Astrocyte (in vitro differentiated cells and primary cell): ENCODE measurements at regions not wholly inside any gene's neighbourhood (a gene's known extent, or its start where the extent isn't known, plus 50 kb on each side); places are given as distances from the start of the nearest gene placed in this dataset.

Experiments
- DNase-seq: peaks from one replicate; pipeline ENCODE4 v3.0.0-alpha.2; 2010; ENCODE audit warnings: low read depth
- FAIRE-seq: peaks from 2 replicates; lab custom pipeline; 2011; peaks lifted over from hg19 to GRCh38; lab: Jason Lieb, UNC
- H2AFZ ChIP-seq: 2 replicates; pipeline ENCODE4 v1.6.0; 2012; ENCODE audit warnings: low read depth, low read length, inconsistent platforms
- H3K27ac ChIP-seq: 2 replicates; pipeline ENCODE4 v1.5.1; 2011; ENCODE audit warnings: low read depth, low read length, inconsistent platforms
- H3K27me3 ChIP-seq: 2 replicates; pipeline ENCODE4 v1.6.0; 2011; ENCODE audit warnings: low read length, inconsistent platforms; ENCODE audit not compliant: insufficient read depth
- H3K36me3 ChIP-seq: 2 replicates; pipeline ENCODE4 v1.5.1; 2011; ENCODE audit warnings: low read length, inconsistent platforms; ENCODE audit not compliant: insufficient read depth
- H3K4me1 ChIP-seq: 2 replicates; pipeline ENCODE4 v1.5.1; 2011; ENCODE audit warnings: low read length, inconsistent platforms; ENCODE audit not compliant: insufficient read depth
- H3K4me2 ChIP-seq: 2 replicates; pipeline ENCODE4 v1.6.0; 2012; ENCODE audit warnings: low read length, inconsistent platforms
- H3K4me3 ChIP-seq: 2 replicates; pipeline ENCODE4 v1.5.1; 2011; ENCODE audit warnings: low read depth, mild to moderate bottlenecking, low read length, inconsistent platforms; ENCODE audit not compliant: insufficient read depth
- H3K79me2 ChIP-seq: 2 replicates; pipeline ENCODE4 v1.6.0; 2012; ENCODE audit warnings: mild to moderate bottlenecking, low read length, inconsistent platforms; ENCODE audit not compliant: insufficient read depth
- H3K9ac ChIP-seq: 2 replicates; pipeline ENCODE4 v1.6.0; 2012; ENCODE audit warnings: mild to moderate bottlenecking, low read length, inconsistent platforms
- H3K9me3 ChIP-seq: 2 replicates; pipeline ENCODE4 v1.5.1; 2012; ENCODE audit warnings: low read depth, mild to moderate bottlenecking, low read length, inconsistent platforms; ENCODE audit not compliant: insufficient read depth
- H4K20me1 ChIP-seq: 2 replicates; pipeline ENCODE4 v1.6.0; 2012; ENCODE audit warnings: low read length, inconsistent platforms; ENCODE audit not compliant: insufficient read depth
- H3K27ac Mint-ChIP-seq: one replicate; pipeline ENCODE4 v1.8.0; 2021; ENCODE audit warnings: mild to moderate bottlenecking, mixed read lengths; ENCODE audit not compliant: unreplicated experiment
- H3K27me3 Mint-ChIP-seq: one replicate; pipeline ENCODE4 v1.8.0; 2021; ENCODE audit warnings: low read depth, mixed read lengths; ENCODE audit not compliant: unreplicated experiment
- H3K36me3 Mint-ChIP-seq: one replicate; pipeline ENCODE4 v1.8.0; 2021; ENCODE audit warnings: low read depth, mixed read lengths; ENCODE audit not compliant: unreplicated experiment
- H3K4me1 Mint-ChIP-seq: one replicate; pipeline ENCODE4 v1.8.0; 2021; ENCODE audit warnings: low read depth, mixed read lengths; ENCODE audit not compliant: unreplicated experiment
- H3K4me3 Mint-ChIP-seq: one replicate; pipeline ENCODE4 v1.8.0; 2021; ENCODE audit warnings: mild to moderate bottlenecking, moderate library complexity, mixed read lengths; ENCODE audit not compliant: unreplicated experiment
- H3K9me3 Mint-ChIP-seq: one replicate; pipeline ENCODE4 v1.8.0; 2021; ENCODE audit warnings: mild to moderate bottlenecking, mixed read lengths; ENCODE audit not compliant: unreplicated experiment
- EZH2 ChIP-seq: IDR thresholded peaks from 2 replicates; pipeline ENCODE4 v1.6.1; 2012; ENCODE audit warnings: mild to moderate bottlenecking, low read length, inconsistent platforms; ENCODE audit not compliant: insufficient read depth
- TF ChIP-seq, protein P1 (sequence below): IDR thresholded peaks from 2 replicates; pipeline ENCODE4 v1.5.1; 2011; ENCODE audit warnings: low read depth, mild to moderate bottlenecking, inconsistent platforms, low read length, moderate library complexity; ENCODE audit not compliant: insufficient read depth

- H3K4me3 ChIP-seq, result no peak overlapping the region
- Mint-ChIP-seq H3K9me3 (no peaks in the 10 kb centered on the region), H3K4me1 (no peaks in the 10 kb centered on the region), H3K4me3 (no peak overlapping the region), H3K36me3 (no peaks in the 10 kb centered on the region), H3K27ac (no peak overlapping the region), H3K27me3 (no peaks in the 10 kb centered on the region)
- no peak overlapping the region for H3K4me2 ChIP-seq
- FAIRE-seq, result no peak
- H3K27ac ChIP-seq, result no peak overlapping the region
- H3K79me2 ChIP-seq, result no peaks in the 10 kb centered on the region
- no peaks in the 10 kb centered on the region for H3K27me3 ChIP-seq
- DNase-seq, result no peak
- H3K9ac ChIP-seq, result no peak overlapping the region
- H3K9me3 ChIP-seq, result no peaks in the 10 kb centered on the region
- TF ChIP-seq, protein P1, sequence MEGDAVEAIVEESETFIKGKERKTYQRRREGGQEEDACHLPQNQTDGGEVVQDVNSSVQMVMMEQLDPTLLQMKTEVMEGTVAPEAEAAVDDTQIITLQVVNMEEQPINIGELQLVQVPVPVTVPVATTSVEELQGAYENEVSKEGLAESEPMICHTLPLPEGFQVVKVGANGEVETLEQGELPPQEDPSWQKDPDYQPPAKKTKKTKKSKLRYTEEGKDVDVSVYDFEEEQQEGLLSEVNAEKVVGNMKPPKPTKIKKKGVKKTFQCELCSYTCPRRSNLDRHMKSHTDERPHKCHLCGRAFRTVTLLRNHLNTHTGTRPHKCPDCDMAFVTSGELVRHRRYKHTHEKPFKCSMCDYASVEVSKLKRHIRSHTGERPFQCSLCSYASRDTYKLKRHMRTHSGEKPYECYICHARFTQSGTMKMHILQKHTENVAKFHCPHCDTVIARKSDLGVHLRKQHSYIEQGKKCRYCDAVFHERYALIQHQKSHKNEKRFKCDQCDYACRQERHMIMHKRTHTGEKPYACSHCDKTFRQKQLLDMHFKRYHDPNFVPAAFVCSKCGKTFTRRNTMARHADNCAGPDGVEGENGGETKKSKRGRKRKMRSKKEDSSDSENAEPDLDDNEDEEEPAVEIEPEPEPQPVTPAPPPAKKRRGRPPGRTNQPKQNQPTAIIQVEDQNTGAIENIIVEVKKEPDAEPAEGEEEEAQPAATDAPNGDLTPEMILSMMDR, result no peak
- TF ChIP-seq EZH2, result no peak
- no peak overlapping the region for H2AFZ ChIP-seq
- H3K36me3 ChIP-seq, result no peaks in the 10 kb centered on the region
- no peaks in the 10 kb centered on the region for H3K4me1 ChIP-seq
- no peaks in the 10 kb centered on the region for H4K20me1 ChIP-seq
Measured at GRCh38 chr5:18048449-18048848, 414.2 kb downstream of the TAF11L14 start.

DNA sequence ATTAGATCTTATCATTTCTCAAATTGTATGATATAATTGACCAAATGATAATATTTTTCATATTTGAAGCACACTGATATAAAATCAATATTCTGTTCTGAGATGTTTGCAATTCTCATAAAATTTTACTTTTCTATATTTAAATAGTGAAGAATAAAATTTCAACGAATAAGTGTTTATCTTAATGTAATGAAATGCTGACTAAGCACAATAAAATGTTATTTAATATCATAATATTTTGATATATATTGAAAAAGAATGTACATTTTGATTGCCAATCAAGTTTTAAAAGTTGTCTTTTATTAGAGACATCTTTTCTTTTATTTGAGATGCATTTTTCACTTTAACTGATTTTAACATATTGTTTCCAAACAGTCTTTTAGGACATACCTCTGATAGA lies 416.1 kb downstream of the TAF11L14 start:
- Histone ChIP-seq H3K4me3 (no peak overlapping the region), H3K9ac (no peak overlapping the region), H3K27ac (no peak overlapping the region), H3K36me3 (no peaks in the 10 kb centered on the region), H3K27me3 (no peaks in the 10 kb centered on the region), H3K4me1 (no peaks in the 10 kb centered on the region), H4K20me1 (no peaks in the 10 kb centered on the region), H3K79me2 (no peaks in the 10 kb centered on the region), H3K4me2 (no peak overlapping the region), H3K9me3 (no peaks in the 10 kb centered on the region), H2AFZ (no peak overlapping the region)
- Mint-ChIP-seq H3K27ac (no peak overlapping the region), H3K4me1 (no peaks in the 10 kb centered on the region), H3K27me3 (no peaks in the 10 kb centered on the region), H3K4me3 (no peak overlapping the region), H3K9me3 (no peaks in the 10 kb centered on the region), H3K36me3 (no peaks in the 10 kb centered on the region)
- TF ChIP-seq, protein P1, result no peak
- TF ChIP-seq EZH2, result no peak
- DNase-seq, result no peak
- FAIRE-seq, result no peak

- Histone ChIP-seq H3K9me3 (no peaks in the 10 kb centered on the region), H3K4me1 (no peaks in the 10 kb centered on the region), H3K4me2 (no peak overlapping the region), H4K20me1 (no peaks in the 10 kb centered on the region), H3K27me3 (no peaks in the 10 kb centered on the region), H3K79me2 (no peaks in the 10 kb centered on the region), H2AFZ (no peak overlapping the region), H3K27ac (no peak overlapping the region), H3K9ac (no peak overlapping the region), H3K4me3 (no peak overlapping the region), H3K36me3 (no peaks in the 10 kb centered on the region)
- DNase-seq (no peak), FAIRE-seq (no peak)
- Mint-ChIP-seq H3K4me3 (no peak overlapping the region), H3K27me3 (no peaks in the 10 kb centered on the region), H3K9me3 (no peaks in the 10 kb centered on the region), H3K4me1 (no peaks in the 10 kb centered on the region), H3K36me3 (no peaks in the 10 kb centered on the region), H3K27ac (no peak overlapping the region)
- TF ChIP-seq, protein P1, result no peak
- TF ChIP-seq EZH2, result no peak
Measured at GRCh38 chr5:18050776-18051175, 416.5 kb downstream of the TAF11L14 start.
